HepG2 (cell line): ENCODE measurements at regions not wholly inside any gene's neighbourhood (a gene's known extent, or its start where the extent isn't known, plus 50 kb on each side); places are given as distances from the start of the nearest gene placed in this dataset.

Source experiments
- CBX5 ChIP-seq: sonication (generic); formaldehyde crosslinking; IDR thresholded peaks from 2 replicates; pipeline ENCODE4 v1.4.0; 2020; ENCODE audit warnings: missing genetic modification reagents, borderline replicate concordance
- CEBPB ChIP-seq: IDR thresholded peaks from 2 replicates; pipeline ENCODE4 v1.6.1; 2011; ENCODE audit warnings: low read depth, low read length, improper control_type of control experiment, borderline replicate concordance
- HNRNPLL ChIP-seq: fragments of 200-400 bp; formaldehyde crosslinking; IDR thresholded peaks from 2 replicates; pipeline ENCODE4 v1.6.1; 2017; ENCODE audit warnings: mild to moderate bottlenecking, low read depth, low read length; ENCODE audit not compliant: poor library complexity, severe bottlenecking
- IRF2 ChIP-seq: IDR thresholded peaks from 2 replicates; pipeline ENCODE4 v1.6.1; 2018; ENCODE audit warnings: missing genetic modification reagents, missing compliant biosample characterization
- ISL2 ChIP-seq: sonication (generic); formaldehyde crosslinking; IDR thresholded peaks from 2 replicates; pipeline ENCODE4 v1.5.0; 2020; ENCODE audit warnings: missing genetic modification reagents
- JARID2 ChIP-seq: sonication (generic); formaldehyde crosslinking; IDR thresholded peaks from 2 replicates; pipeline ENCODE4 v1.8.1; 2023; ENCODE audit warnings: missing genetic modification reagents, inconsistent platforms; ENCODE audit not compliant: insufficient replicate concordance
- KLF6 ChIP-seq: IDR thresholded peaks from 2 replicates; pipeline ENCODE4 v1.8.0; 2016; ENCODE audit warnings: missing biosample characterization, missing genetic modification reagents
- MYC ChIP-seq: sonication (generic); formaldehyde crosslinking; IDR thresholded peaks from 2 replicates; pipeline ENCODE4 v1.9.0; 2021; ENCODE audit warnings: missing genetic modification reagents, borderline replicate concordance
- NFE2L2 ChIP-seq: fragments of 150-350 bp; IDR thresholded peaks from 2 replicates; pipeline ENCODE4 v1.6.1; 2014; ENCODE audit warnings: low read length
- PHF8 ChIP-seq: sonication (generic); formaldehyde crosslinking; IDR thresholded peaks from 2 replicates; pipeline ENCODE4 v1.5.0; 2020; ENCODE audit warnings: missing genetic modification reagents
- TMF1 ChIP-seq: sonication (generic); formaldehyde crosslinking; IDR thresholded peaks from 2 replicates; pipeline ENCODE4 v1.8.1; 2022; ENCODE audit warnings: low read depth, missing genetic modification reagents
- ZNF556 ChIP-seq: sonication (generic); formaldehyde crosslinking; IDR thresholded peaks from 2 replicates; pipeline ENCODE4 v1.4.0; 2020; ENCODE audit warnings: mild to moderate bottlenecking, missing genetic modification reagents, borderline replicate concordance
- ZNF614 ChIP-seq: IDR thresholded peaks from 2 replicates; pipeline ENCODE4 v1.6.1; 2018; ENCODE audit warnings: missing biosample characterization, missing genetic modification reagents, inconsistent platforms, borderline replicate concordance
- ZNF883 ChIP-seq: sonication (generic); formaldehyde crosslinking; IDR thresholded peaks from 2 replicates; pipeline ENCODE4 v1.5.1; 2020; ENCODE audit warnings: mild to moderate bottlenecking, missing genetic modification reagents; ENCODE audit errors: not compliant biosample characterization
- TF ChIP-seq, protein P1 (sequence below): sonication (generic); formaldehyde crosslinking; IDR thresholded peaks from 2 replicates; pipeline ENCODE4 v1.4.0; 2020; ENCODE audit warnings: missing genetic modification reagents
- TF ChIP-seq, protein P2 (sequence below): sonication (generic); formaldehyde crosslinking; IDR thresholded peaks from 2 replicates; pipeline ENCODE4 v1.4.0; 2020; ENCODE audit warnings: missing genetic modification reagents; ENCODE audit errors: not compliant biosample characterization
- TF ChIP-seq, protein P3 (sequence below): sonication (generic); formaldehyde crosslinking; IDR thresholded peaks from 2 replicates; pipeline ENCODE4 v1.4.0; 2020; ENCODE audit warnings: missing genetic modification reagents, borderline replicate concordance
- TF ChIP-seq, protein P4 (sequence below): IDR thresholded peaks from 2 replicates; pipeline ENCODE4 v1.4.0; 2020; ENCODE audit warnings: mild to moderate bottlenecking, missing genetic modification reagents
- TF ChIP-seq, protein P5 (sequence below): sonication (generic); formaldehyde crosslinking; IDR thresholded peaks from 2 replicates; pipeline ENCODE4 v1.4.0; 2020; ENCODE audit warnings: mild to moderate bottlenecking, missing genetic modification reagents
- TF ChIP-seq, protein P6 (sequence below): sonication (generic); formaldehyde crosslinking; IDR thresholded peaks from 2 replicates; pipeline ENCODE4 v1.8.0; 2022; ENCODE audit warnings: mild to moderate bottlenecking, missing genetic modification reagents, moderate library complexity

DNA sequence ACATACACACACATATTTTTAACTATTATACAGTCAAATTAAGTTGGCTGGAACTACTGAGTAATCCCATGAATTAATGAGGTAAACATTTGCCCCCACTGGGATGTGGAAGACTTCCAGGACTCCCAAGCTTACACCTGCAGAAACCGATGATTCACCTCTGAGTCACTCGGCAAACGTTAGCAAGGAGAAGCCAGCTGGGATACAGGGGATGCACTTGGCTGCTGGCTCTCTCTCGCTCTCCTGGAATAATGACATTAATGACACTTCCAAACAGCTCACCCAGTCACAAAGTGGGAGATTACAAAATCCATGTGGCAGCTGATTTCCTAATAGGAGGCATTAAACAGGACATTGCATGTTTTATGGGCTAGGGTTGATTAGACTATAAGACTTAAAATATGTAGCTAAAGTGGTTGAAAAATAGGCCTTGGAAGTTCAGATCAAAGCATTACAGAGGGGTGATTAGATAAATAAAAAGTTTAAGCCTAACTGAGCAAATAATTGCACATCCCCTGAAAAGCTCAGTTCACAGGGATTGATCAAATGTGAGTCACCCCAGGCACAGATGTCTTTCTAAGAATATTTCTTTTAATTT, 500.9 kb downstream of the SOX2 start (continued):
- TF ChIP-seq, protein P1, sequence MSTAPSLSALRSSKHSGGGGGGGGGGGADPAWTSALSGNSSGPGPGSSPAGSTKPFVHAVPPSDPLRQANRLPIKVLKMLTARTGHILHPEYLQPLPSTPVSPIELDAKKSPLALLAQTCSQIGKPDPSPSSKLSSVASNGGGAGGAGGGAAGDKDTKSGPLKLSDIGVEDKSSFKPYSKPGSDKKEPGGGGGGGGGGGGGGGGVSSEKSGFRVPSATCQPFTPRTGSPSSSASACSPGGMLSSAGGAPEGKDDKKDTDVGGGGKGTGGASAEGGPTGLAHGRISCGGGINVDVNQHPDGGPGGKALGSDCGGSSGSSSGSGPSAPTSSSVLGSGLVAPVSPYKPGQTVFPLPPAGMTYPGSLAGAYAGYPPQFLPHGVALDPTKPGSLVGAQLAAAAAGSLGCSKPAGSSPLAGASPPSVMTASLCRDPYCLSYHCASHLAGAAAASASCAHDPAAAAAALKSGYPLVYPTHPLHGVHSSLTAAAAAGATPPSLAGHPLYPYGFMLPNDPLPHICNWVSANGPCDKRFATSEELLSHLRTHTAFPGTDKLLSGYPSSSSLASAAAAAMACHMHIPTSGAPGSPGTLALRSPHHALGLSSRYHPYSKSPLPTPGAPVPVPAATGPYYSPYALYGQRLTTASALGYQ (CRISPR knock-in tag), result peak; percentile 41; the same call in 1 of the 2 replicates
- no peak for TF ChIP-seq KLF6 (CRISPR knock-in tag)
- no peak for TF ChIP-seq ZNF556 (CRISPR knock-in tag)
- TF ChIP-seq PHF8 (CRISPR knock-in tag), result no peak
- TF ChIP-seq CEBPB, result peak; percentile 55; the same call in 1 of the 2 replicates
- no peak for TF ChIP-seq TMF1 (CRISPR knock-in tag)
- peak; percentile 73; the same call in 1 of the 2 replicates for TF ChIP-seq CBX5 (CRISPR knock-in tag)
- TF ChIP-seq, protein P2, sequence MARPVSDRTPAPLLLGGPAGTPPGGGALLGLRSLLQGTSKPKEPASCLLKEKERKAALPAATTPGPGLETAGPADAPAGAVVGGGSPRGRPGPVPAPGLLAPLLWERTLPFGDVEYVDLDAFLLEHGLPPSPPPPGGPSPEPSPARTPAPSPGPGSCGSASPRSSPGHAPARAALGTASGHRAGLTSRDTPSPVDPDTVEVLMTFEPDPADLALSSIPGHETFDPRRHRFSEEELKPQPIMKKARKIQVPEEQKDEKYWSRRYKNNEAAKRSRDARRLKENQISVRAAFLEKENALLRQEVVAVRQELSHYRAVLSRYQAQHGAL, result no peak
- peak; percentile 29; the same call in 1 of the 2 replicates for TF ChIP-seq IRF2 (CRISPR knock-in tag)
- peak; percentile 83; the same call in 1 of the 2 replicates for TF ChIP-seq ISL2 (CRISPR knock-in tag)
- TF ChIP-seq, protein P3, sequence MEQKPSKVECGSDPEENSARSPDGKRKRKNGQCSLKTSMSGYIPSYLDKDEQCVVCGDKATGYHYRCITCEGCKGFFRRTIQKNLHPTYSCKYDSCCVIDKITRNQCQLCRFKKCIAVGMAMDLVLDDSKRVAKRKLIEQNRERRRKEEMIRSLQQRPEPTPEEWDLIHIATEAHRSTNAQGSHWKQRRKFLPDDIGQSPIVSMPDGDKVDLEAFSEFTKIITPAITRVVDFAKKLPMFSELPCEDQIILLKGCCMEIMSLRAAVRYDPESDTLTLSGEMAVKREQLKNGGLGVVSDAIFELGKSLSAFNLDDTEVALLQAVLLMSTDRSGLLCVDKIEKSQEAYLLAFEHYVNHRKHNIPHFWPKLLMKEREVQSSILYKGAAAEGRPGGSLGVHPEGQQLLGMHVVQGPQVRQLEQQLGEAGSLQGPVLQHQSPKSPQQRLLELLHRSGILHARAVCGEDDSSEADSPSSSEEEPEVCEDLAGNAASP (CRISPR knock-in tag), result no peak
- TF ChIP-seq, protein P4, sequence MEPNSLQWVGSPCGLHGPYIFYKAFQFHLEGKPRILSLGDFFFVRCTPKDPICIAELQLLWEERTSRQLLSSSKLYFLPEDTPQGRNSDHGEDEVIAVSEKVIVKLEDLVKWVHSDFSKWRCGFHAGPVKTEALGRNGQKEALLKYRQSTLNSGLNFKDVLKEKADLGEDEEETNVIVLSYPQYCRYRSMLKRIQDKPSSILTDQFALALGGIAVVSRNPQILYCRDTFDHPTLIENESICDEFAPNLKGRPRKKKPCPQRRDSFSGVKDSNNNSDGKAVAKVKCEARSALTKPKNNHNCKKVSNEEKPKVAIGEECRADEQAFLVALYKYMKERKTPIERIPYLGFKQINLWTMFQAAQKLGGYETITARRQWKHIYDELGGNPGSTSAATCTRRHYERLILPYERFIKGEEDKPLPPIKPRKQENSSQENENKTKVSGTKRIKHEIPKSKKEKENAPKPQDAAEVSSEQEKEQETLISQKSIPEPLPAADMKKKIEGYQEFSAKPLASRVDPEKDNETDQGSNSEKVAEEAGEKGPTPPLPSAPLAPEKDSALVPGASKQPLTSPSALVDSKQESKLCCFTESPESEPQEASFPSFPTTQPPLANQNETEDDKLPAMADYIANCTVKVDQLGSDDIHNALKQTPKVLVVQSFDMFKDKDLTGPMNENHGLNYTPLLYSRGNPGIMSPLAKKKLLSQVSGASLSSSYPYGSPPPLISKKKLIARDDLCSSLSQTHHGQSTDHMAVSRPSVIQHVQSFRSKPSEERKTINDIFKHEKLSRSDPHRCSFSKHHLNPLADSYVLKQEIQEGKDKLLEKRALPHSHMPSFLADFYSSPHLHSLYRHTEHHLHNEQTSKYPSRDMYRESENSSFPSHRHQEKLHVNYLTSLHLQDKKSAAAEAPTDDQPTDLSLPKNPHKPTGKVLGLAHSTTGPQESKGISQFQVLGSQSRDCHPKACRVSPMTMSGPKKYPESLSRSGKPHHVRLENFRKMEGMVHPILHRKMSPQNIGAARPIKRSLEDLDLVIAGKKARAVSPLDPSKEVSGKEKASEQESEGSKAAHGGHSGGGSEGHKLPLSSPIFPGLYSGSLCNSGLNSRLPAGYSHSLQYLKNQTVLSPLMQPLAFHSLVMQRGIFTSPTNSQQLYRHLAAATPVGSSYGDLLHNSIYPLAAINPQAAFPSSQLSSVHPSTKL (CRISPR knock-in tag), result peak; percentile 88
- TF ChIP-seq ZNF883 (CRISPR knock-in tag), result no peak
- peak; percentile 32; the same call in 1 of the 2 replicates for TF ChIP-seq ZNF614
- TF ChIP-seq NFE2L2, result no peak
- TF ChIP-seq, protein P5, sequence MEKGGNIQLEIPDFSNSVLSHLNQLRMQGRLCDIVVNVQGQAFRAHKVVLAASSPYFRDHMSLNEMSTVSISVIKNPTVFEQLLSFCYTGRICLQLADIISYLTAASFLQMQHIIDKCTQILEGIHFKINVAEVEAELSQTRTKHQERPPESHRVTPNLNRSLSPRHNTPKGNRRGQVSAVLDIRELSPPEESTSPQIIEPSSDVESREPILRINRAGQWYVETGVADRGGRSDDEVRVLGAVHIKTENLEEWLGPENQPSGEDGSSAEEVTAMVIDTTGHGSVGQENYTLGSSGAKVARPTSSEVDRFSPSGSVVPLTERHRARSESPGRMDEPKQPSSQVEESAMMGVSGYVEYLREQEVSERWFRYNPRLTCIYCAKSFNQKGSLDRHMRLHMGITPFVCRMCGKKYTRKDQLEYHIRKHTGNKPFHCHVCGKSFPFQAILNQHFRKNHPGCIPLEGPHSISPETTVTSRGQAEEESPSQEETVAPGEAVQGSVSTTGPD (CRISPR knock-in tag), result no peak
- TF ChIP-seq HNRNPLL, result no peak
- TF ChIP-seq MYC (CRISPR knock-in tag), result no peak
- TF ChIP-seq JARID2 (CRISPR knock-in tag), result no peak
- TF ChIP-seq, protein P6, sequence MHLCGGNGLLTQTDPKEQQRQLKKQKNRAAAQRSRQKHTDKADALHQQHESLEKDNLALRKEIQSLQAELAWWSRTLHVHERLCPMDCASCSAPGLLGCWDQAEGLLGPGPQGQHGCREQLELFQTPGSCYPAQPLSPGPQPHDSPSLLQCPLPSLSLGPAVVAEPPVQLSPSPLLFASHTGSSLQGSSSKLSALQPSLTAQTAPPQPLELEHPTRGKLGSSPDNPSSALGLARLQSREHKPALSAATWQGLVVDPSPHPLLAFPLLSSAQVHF (CRISPR knock-in tag), result no peak
